MCF 10A (cell line): ENCODE measurements at regions not wholly inside any gene's neighbourhood (a gene's known extent, or its start where the extent isn't known, plus 50 kb on each side); places are given as distances from the start of the nearest gene placed in this dataset.

Experiments
- BruUV-seq: library from RNA; stranded (reverse); fragments of 400-500 nt; replicated peaks from 2 replicates; lab custom pipeline; 2021; lab: Mats Ljungman, UMichigan
- CTCF ChIA-PET: fragments of 300-600 bp; sonication (Branson Sonifier 250); formaldehyde crosslinking; extraction: SDS; loops from one replicate; lab custom pipeline; 2021; ENCODE audit warnings: antibody characterized with exemption, inconsistent platforms; lab: Yijun Ruan, JAX
- POLR2A ChIA-PET: fragments of 300-600, 350-650 bp; sonication (Branson Sonifier 250); formaldehyde crosslinking; extraction: SDS; loops from one replicate; lab custom pipeline; 2020; ENCODE audit warnings: antibody characterized with exemption, inconsistent platforms; lab: Yijun Ruan, JAX
- DNase-seq: peaks from one replicate; pipeline ENCODE4 v3.0.0-alpha.2; 2018; ENCODE audit not compliant: unreplicated experiment
- H3K27ac Mint-ChIP-seq: one replicate; pipeline ENCODE4 v1.8.0; 2022; ENCODE audit warnings: mild to moderate bottlenecking, low read depth, mixed read lengths; ENCODE audit not compliant: unreplicated experiment
- H3K27me3 Mint-ChIP-seq: one replicate; pipeline ENCODE4 v1.8.0; 2022; ENCODE audit warnings: mixed read lengths; ENCODE audit not compliant: insufficient read depth, unreplicated experiment
- H3K36me3 Mint-ChIP-seq: one replicate; pipeline ENCODE4 v1.8.0; 2022; ENCODE audit warnings: mild to moderate bottlenecking, moderate library complexity, mixed read lengths; ENCODE audit not compliant: insufficient read depth, unreplicated experiment
- H3K4me1 Mint-ChIP-seq: one replicate; pipeline ENCODE4 v1.8.0; 2022; ENCODE audit warnings: mixed read lengths; ENCODE audit not compliant: insufficient read depth, unreplicated experiment
- H3K4me3 Mint-ChIP-seq: one replicate; pipeline ENCODE4 v1.8.0; 2022; ENCODE audit warnings: mild to moderate bottlenecking, moderate library complexity, mixed read lengths; ENCODE audit not compliant: unreplicated experiment
- H3K9me3 Mint-ChIP-seq: one replicate; pipeline ENCODE4 v1.8.0; 2022; ENCODE audit warnings: mixed read lengths; ENCODE audit not compliant: unreplicated experiment
- intact Hi-C: fragments of 100-400 bp; cut with micrococcal nuclease; formaldehyde crosslinking; loops from 2 replicates; pipeline ENCODE4 v1.14.1; 2022
- TF ChIP-seq, protein P1 (sequence below): fragments of 200-600 bp; IDR thresholded peaks from one replicate; pipeline ENCODE4 v1.8.0; 2022; ENCODE audit warnings: antibody characterized with exemption, mild to moderate bottlenecking; ENCODE audit not compliant: unreplicated experiment

DNA sequence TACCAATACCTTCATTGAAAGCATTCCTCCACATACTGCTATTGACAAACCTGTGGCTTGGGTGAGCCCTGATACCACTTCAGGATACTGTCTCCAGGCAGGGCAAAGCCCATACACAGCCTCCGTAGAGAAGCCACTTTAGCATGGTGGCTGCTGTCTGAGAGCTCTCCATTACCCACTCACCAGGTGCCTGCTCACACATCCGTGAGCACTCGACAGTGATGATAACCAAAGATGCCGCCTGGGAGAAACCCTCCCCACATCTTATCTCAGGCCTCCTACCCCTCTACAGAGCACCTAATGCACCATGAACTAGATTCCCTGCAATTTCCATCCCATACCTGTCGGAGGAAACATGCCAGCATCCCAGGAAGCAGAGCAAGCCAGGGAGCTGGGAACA is 57.6 kb upstream of the KLHL29 start:
- ChIA-PET CTCF (interaction anchor here (0.7 kb wide), 1 partner anchor 668 kb away, joined by 3 read pairs; no protein-coding TSS in a partner anchor), POLR2A (no interaction called here)
- TF ChIP-seq, protein P1, sequence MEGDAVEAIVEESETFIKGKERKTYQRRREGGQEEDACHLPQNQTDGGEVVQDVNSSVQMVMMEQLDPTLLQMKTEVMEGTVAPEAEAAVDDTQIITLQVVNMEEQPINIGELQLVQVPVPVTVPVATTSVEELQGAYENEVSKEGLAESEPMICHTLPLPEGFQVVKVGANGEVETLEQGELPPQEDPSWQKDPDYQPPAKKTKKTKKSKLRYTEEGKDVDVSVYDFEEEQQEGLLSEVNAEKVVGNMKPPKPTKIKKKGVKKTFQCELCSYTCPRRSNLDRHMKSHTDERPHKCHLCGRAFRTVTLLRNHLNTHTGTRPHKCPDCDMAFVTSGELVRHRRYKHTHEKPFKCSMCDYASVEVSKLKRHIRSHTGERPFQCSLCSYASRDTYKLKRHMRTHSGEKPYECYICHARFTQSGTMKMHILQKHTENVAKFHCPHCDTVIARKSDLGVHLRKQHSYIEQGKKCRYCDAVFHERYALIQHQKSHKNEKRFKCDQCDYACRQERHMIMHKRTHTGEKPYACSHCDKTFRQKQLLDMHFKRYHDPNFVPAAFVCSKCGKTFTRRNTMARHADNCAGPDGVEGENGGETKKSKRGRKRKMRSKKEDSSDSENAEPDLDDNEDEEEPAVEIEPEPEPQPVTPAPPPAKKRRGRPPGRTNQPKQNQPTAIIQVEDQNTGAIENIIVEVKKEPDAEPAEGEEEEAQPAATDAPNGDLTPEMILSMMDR = no peak
- Mint-ChIP-seq H3K4me3 (no peak overlapping the region), H3K4me1 (no peaks in the 10 kb centered on the region), H3K27ac (no peak overlapping the region), H3K27me3 (peaks cover 92% of the 10 kb centered on the region), H3K9me3 (no peaks in the 10 kb centered on the region), H3K36me3 (no peaks in the 10 kb centered on the region)
- no TSS peak for BruUV-seq
- intact Hi-C loops = no loop called here
- DNase-seq = no peak

DNA sequence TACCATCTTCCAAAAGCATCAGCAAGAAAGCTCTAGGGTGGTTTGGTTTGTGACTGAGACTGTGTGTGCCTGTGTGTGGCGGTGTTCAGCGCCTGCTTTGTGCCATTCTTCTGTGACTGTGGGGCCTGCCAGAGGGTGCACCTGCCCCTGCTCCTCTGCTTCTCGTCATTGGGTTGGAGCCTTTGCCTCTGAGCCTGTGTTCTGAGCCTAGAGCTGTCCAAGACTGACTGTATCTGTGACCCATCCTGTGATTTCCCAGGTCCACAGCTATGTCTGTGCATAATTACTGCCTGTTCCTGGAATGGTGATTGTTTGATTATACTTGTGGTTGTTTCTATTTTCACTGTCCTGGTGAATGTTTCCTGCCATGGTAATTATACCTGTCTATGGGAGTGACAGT is 57.1 kb upstream of the KLHL29 start:
- no TSS peak for BruUV-seq
- no peaks in the 10 kb centered on the region for H3K9me3 Mint-ChIP-seq
- H3K27me3 Mint-ChIP-seq = peaks cover 92% of the 10 kb centered on the region
- no peaks in the 10 kb centered on the region for H3K4me1 Mint-ChIP-seq
- DNase-seq = no peak
- no peak overlapping the region for H3K4me3 Mint-ChIP-seq
- TF ChIP-seq, protein P1 = no peak
- H3K27ac Mint-ChIP-seq = no peak overlapping the region
- ChIA-PET POLR2A (no interaction called here), CTCF (interaction anchor here (0.7 kb wide), 1 partner anchor 668 kb away, joined by 3 read pairs; no protein-coding TSS in a partner anchor)
- intact Hi-C loops = no loop called here
- no peaks in the 10 kb centered on the region for H3K36me3 Mint-ChIP-seq

DNA sequence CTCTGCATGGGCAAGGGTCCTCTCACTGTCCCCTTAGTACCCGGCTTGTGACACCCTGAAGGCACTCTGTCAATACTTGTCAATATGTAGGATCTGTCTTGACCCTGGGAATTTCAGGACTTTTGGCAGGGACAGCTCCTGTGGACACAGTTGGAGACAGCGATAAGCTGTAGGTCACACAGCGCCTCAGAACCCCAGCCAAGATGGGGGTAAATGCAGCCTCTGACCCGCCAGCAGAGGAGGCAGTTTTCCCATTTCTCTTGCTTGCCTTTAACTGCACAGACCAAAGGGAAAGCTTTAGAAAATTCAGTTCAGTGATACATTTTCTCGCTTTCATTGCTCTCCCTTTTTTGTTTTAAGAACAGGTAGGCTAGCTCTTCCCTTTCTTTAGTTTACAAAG is 54.8 kb upstream of the KLHL29 start:
- DNase-seq = peak; percentile 38
- Mint-ChIP-seq H3K36me3 (no peaks in the 10 kb centered on the region), H3K4me1 (no peaks in the 10 kb centered on the region), H3K27ac (no peak overlapping the region), H3K4me3 (no peak overlapping the region), H3K9me3 (no peaks in the 10 kb centered on the region), H3K27me3 (peaks cover 92% of the 10 kb centered on the region)
- no TSS peak for BruUV-seq
- ChIA-PET CTCF (interaction anchor here (1.3 to 1.6 kb wide), 2 partner anchors 21 to 236 kb away, joined by 4 to 7 read pairs; no protein-coding TSS in a partner anchor), POLR2A (no interaction called here)
- intact Hi-C loops = no loop called here
- TF ChIP-seq, protein P1 = no peak
